H9 (cell line): ENCODE measurements at regions not wholly inside any gene's neighbourhood (a gene's known extent, or its start where the extent isn't known, plus 50 kb on each side); places are given as distances from the start of the nearest gene placed in this dataset.
"Not testable (repeated sequence)": the region's sequence is repeated elsewhere in the genome, so short reads cannot be mapped to it uniquely, and the experiment has no call there.

Source experiments
- DNase-seq: peaks from one replicate; pipeline ENCODE4 v3.0.0-alpha.2; 2017
- H2AFZ ChIP-seq: one replicate; pipeline ENCODE4 v1.6.1; 2013; ENCODE audit warnings: mild to moderate bottlenecking, low read length, control low read depth, moderate library complexity
- H2AK5ac ChIP-seq: 2 replicates; pipeline ENCODE4 v1.6.1; 2013; ENCODE audit warnings: low read length, control low read depth, mixed read lengths; ENCODE audit not compliant: insufficient read length
- H2BK120ac ChIP-seq: one replicate; pipeline ENCODE4 v1.6.1; 2013; ENCODE audit warnings: low read depth, mild to moderate bottlenecking, low read length, control low read depth, inconsistent platforms; ENCODE audit not compliant: poor library complexity, severe bottlenecking
- H2BK12ac ChIP-seq: 2 replicates; pipeline ENCODE4 v1.6.1; 2013; ENCODE audit warnings: low read length, control low read depth, mixed read lengths, low read depth; ENCODE audit not compliant: insufficient read length
- H2BK15ac ChIP-seq: 2 replicates; pipeline ENCODE4 v1.6.1; 2013; ENCODE audit warnings: low read depth, low read length, control low read depth
- H2BK20ac ChIP-seq: one replicate; pipeline ENCODE4 v1.6.1; 2013; ENCODE audit warnings: low read depth, mild to moderate bottlenecking, low read length, control low read depth, inconsistent platforms; ENCODE audit not compliant: poor library complexity, severe bottlenecking
- H2BK5ac ChIP-seq: 2 replicates; pipeline ENCODE4 v1.6.1; 2013; ENCODE audit warnings: low read length, control low read depth, mixed read lengths; ENCODE audit not compliant: insufficient read length
- H3K14ac ChIP-seq: 2 replicates; pipeline ENCODE4 v1.6.1; 2013; ENCODE audit warnings: low read length, control low read depth; ENCODE audit not compliant: insufficient read depth
- H3K18ac ChIP-seq: 2 replicates; pipeline ENCODE4 v1.6.1; 2013; ENCODE audit warnings: low read depth, mild to moderate bottlenecking, mixed read lengths, low read length, control low read depth; ENCODE audit not compliant: insufficient read length
- H3K23ac ChIP-seq: 2 replicates; pipeline ENCODE4 v1.6.1; 2013; ENCODE audit warnings: low read length, control low read depth, mixed read lengths, low read depth; ENCODE audit not compliant: insufficient read length
- H3K23me2 ChIP-seq: 2 replicates; pipeline ENCODE4 v1.6.1; 2013; ENCODE audit warnings: low read depth, mild to moderate bottlenecking, mixed read lengths, low read length, control low read depth; ENCODE audit not compliant: insufficient read length, poor library complexity, severe bottlenecking
- H3K27ac ChIP-seq: 2 replicates; pipeline ENCODE4 v1.5.1; 2013; ENCODE audit warnings: low read length, control low read depth, mixed read lengths, low read depth; ENCODE audit not compliant: insufficient read length
- H3K27me3 ChIP-seq: 2 replicates; pipeline ENCODE4 v1.6.1; 2013; ENCODE audit warnings: low read length, control low read depth, inconsistent platforms; ENCODE audit not compliant: insufficient read depth
- H3K4ac ChIP-seq: 2 replicates; pipeline ENCODE4 v1.6.1; 2013; ENCODE audit warnings: low read depth, mild to moderate bottlenecking, control low read depth, inconsistent platforms, low read length, moderate library complexity
- H3K4me1 ChIP-seq: 2 replicates; pipeline ENCODE4 v1.6.1; 2013; ENCODE audit warnings: low read length, control low read depth, inconsistent platforms; ENCODE audit not compliant: insufficient read depth
- H3K4me2 ChIP-seq: 2 replicates; pipeline ENCODE4 v1.6.1; 2013; ENCODE audit warnings: low read length, control low read depth, mixed read lengths; ENCODE audit not compliant: insufficient read length, insufficient read depth
- H3K56ac ChIP-seq: 2 replicates; pipeline ENCODE4 v1.6.1; 2013; ENCODE audit warnings: low read depth, mild to moderate bottlenecking, mixed read lengths, low read length, control low read depth; ENCODE audit not compliant: insufficient read length
- H3K79me1 ChIP-seq: 2 replicates; pipeline ENCODE4 v1.6.1; 2013; ENCODE audit warnings: low read depth, mild to moderate bottlenecking, moderate library complexity, low read length, control low read depth, inconsistent platforms; ENCODE audit not compliant: insufficient read depth, poor library complexity, severe bottlenecking
- H3K79me2 ChIP-seq: 2 replicates; pipeline ENCODE4 v1.6.1; 2013; ENCODE audit warnings: low read length, control low read depth, inconsistent platforms; ENCODE audit not compliant: insufficient read depth
- H3K9ac ChIP-seq: 2 replicates; pipeline ENCODE4 v1.6.1; 2013; ENCODE audit warnings: low read length, control low read depth, mixed read lengths; ENCODE audit not compliant: insufficient read length; ENCODE audit errors: extremely low read depth
- H3K9me3 ChIP-seq: one replicate; pipeline ENCODE4 v1.6.1; 2013; ENCODE audit warnings: low read depth, low read length, inconsistent platforms; ENCODE audit not compliant: control insufficient read depth
- H3T11ph ChIP-seq: one replicate; pipeline ENCODE4 v1.6.1; 2013; ENCODE audit warnings: mild to moderate bottlenecking, low read length, control low read depth, inconsistent platforms
- H4K20me1 ChIP-seq: one replicate; pipeline ENCODE4 v1.6.1; 2013; ENCODE audit not compliant: control insufficient read depth, insufficient read length, insufficient read depth
- H4K5ac ChIP-seq: 2 replicates; pipeline ENCODE4 v1.6.1; 2013; ENCODE audit warnings: low read depth, mild to moderate bottlenecking, mixed read lengths, low read length, control low read depth; ENCODE audit not compliant: insufficient read length
- H4K8ac ChIP-seq: replicated peaks from 2 replicates; pipeline ENCODE4 v1.6.1; 2013; ENCODE audit warnings: low read length, control low read depth, mixed read lengths, low read depth; ENCODE audit not compliant: insufficient read length
- H4K91ac ChIP-seq: 2 replicates; pipeline ENCODE4 v1.6.1; 2013; ENCODE audit warnings: low read depth, mild to moderate bottlenecking, moderate library complexity, mixed read lengths, low read length, control low read depth; ENCODE audit not compliant: insufficient read length
- H3K27ac Mint-ChIP-seq, 3 experiments: 2 replicates in 2 of 3; 3 replicates in 1 of 3; pipeline ENCODE4 v1.8.0; 2020 to 2021; ENCODE audit warnings: mixed read lengths in 3 of 3, mild to moderate bottlenecking in 1 of 3, moderate library complexity in 1 of 3
- H3K27me3 Mint-ChIP-seq: 2 replicates; pipeline ENCODE4 v1.8.0; 2021; ENCODE audit warnings: low read depth, mild to moderate bottlenecking, moderate library complexity, mixed read lengths
- H3K36me3 Mint-ChIP-seq, 3 experiments: 2 replicates in 2 of 3; 3 replicates in 1 of 3; pipeline ENCODE4 v1.8.0; 2020 to 2021; ENCODE audit warnings: low read depth in 3 of 3, mixed read lengths in 3 of 3; ENCODE audit not compliant: insufficient read depth in 1 of 3
- H3K4me1 Mint-ChIP-seq, 2 experiments: 2 replicates each; pipeline ENCODE4 v1.8.0; 2020; ENCODE audit warnings: mixed read lengths in 2 of 2
- H3K4me3 Mint-ChIP-seq, 2 experiments: 2 replicates in 1 of 2; 3 replicates in 1 of 2; pipeline ENCODE4 v1.8.0; 2020 to 2021; ENCODE audit warnings: mild to moderate bottlenecking in 2 of 2, mixed read lengths in 2 of 2, moderate library complexity in 1 of 2
- H3K9me3 Mint-ChIP-seq, 2 experiments: 2 replicates in 1 of 2; 3 replicates in 1 of 2; pipeline ENCODE4 v1.8.0; 2020; ENCODE audit warnings: mild to moderate bottlenecking in 2 of 2, mixed read lengths in 2 of 2, moderate library complexity in 1 of 2
- CTCF ChIP-seq: fragments of 200-600 bp; sonication (generic); conservative IDR thresholded peaks from 3 replicates; pipeline ENCODE4 v1.8.0; 2021; ENCODE audit warnings: antibody characterized with exemption, mild to moderate bottlenecking
- WGBS: extraction: QIAGEN DNeasy Blood & Tissue Kit; methylation state at CpG from one replicate; pipeline ENCODE4 v1.1.7; 2013; ENCODE audit warnings: missing lambda C conversion rate, low lambda C conversion rate, mixed read lengths; ENCODE audit not compliant: insufficient read length; ENCODE audit errors: extremely low coverage; 5-methylcytosine and 5-hydroxymethylcytosine counted together

GRCh38 chrX:35507701-35508100, 290.4 kb upstream of the MAGEB16 start:
- H2BK120ac ChIP-seq: no peak overlapping the region
- no peak overlapping the region for H3K56ac ChIP-seq
- H3K79me1 ChIP-seq: no peaks in the 10 kb centered on the region
- H4K91ac ChIP-seq: no peak overlapping the region
- H3K9ac ChIP-seq: no peak overlapping the region
- H3K4me3 Mint-ChIP-seq: no peak overlapping the region
- no peak overlapping the region for H2BK12ac ChIP-seq
- no peak overlapping the region for H3K4me2 ChIP-seq
- no peak overlapping the region for H3K14ac ChIP-seq
- no peaks in the 10 kb centered on the region for H3K9me3 ChIP-seq
- H2BK5ac ChIP-seq: no peak overlapping the region
- H3K9me3 Mint-ChIP-seq: peaks cover 47 to 58% of the 10 kb centered on the region in 2 experiments
- H3K27ac Mint-ChIP-seq: no peak overlapping the region
- no peak overlapping the region for H2BK15ac ChIP-seq
- no peak overlapping the region for H3K4ac ChIP-seq
- H2BK20ac ChIP-seq: no peak overlapping the region
- no peaks in the 10 kb centered on the region for H3K79me2 ChIP-seq
- H4K20me1 ChIP-seq: no peaks in the 10 kb centered on the region
- WGBS: no CpG with 5 or more reads among the region's 3 CpGs
- peaks cover 0 to 3% (median 0%) of the 10 kb centered on the region in 3 experiments; a peak in 1 of 7 replicates for H3K36me3 Mint-ChIP-seq
- H3K18ac ChIP-seq: no peak overlapping the region
- no peaks in the 10 kb centered on the region; the same call in 1 of the 2 replicates for H3K27me3 Mint-ChIP-seq
- DNase-seq: no peak
- no peak overlapping the region for H3K27ac ChIP-seq
- no peak overlapping the region for H4K5ac ChIP-seq
- H2AK5ac ChIP-seq: no peak overlapping the region
- H3K23me2 ChIP-seq: no peaks in the 10 kb centered on the region
- no peaks in the 10 kb centered on the region; the same call in 1 of the 2 replicates for H3K4me1 ChIP-seq
- no peak overlapping the region for H3T11ph ChIP-seq
- no peak overlapping the region for H3K23ac ChIP-seq
- H3K27me3 ChIP-seq: no peaks in the 10 kb centered on the region
- H4K8ac ChIP-seq: no peak overlapping the region
- H2AFZ ChIP-seq: no peak overlapping the region
- peaks cover 7 to 10% of the 10 kb centered on the region in 2 experiments; a peak in 3 of 4 replicates for H3K4me1 Mint-ChIP-seq
- no peak for TF ChIP-seq CTCF

GRCh38 chrX:35548003-35548402, 250.1 kb upstream of the MAGEB16 start:
- H3K56ac ChIP-seq, H3K23me2 ChIP-seq, H3K18ac ChIP-seq, H4K20me1 ChIP-seq, H3K4me2 ChIP-seq, H2BK5ac ChIP-seq, H3K4ac ChIP-seq, H4K5ac ChIP-seq, H4K8ac ChIP-seq, DNase-seq, H3K27me3 ChIP-seq, H3K9ac ChIP-seq, H3K36me3 Mint-ChIP-seq, H3K4me1 ChIP-seq, H3K9me3 ChIP-seq, H3K27ac ChIP-seq, H2BK20ac ChIP-seq, H3K14ac ChIP-seq, H2AFZ ChIP-seq, H3K27ac Mint-ChIP-seq, H4K91ac ChIP-seq, H2BK12ac ChIP-seq, H2BK15ac ChIP-seq, H3K27me3 Mint-ChIP-seq, H3K4me3 Mint-ChIP-seq, H3K79me2 ChIP-seq, H2AK5ac ChIP-seq, H3K23ac ChIP-seq, H3K79me1 ChIP-seq, H3K4me1 Mint-ChIP-seq, H3T11ph ChIP-seq, H2BK120ac ChIP-seq: not testable (repeated sequence)
- WGBS: no CpG with 5 or more reads among the region's 8 CpGs
- peaks cover 46 to 49% of the 10 kb centered on the region in 2 experiments for H3K9me3 Mint-ChIP-seq
